C4-2B (cell line): ENCODE measurements at regions not wholly inside any gene's neighbourhood (a gene's known extent, or its start where the extent isn't known, plus 50 kb on each side); places are given as distances from the start of the nearest gene placed in this dataset.

Experiments
- CTCF ChIP-seq: fragments of 450-650 bp; conservative IDR thresholded peaks from 2 replicates; pipeline ENCODE4 v1.5.1; 2017; ENCODE audit warnings: mild to moderate bottlenecking
- ZFX ChIP-seq: fragments of 450-650 bp; IDR thresholded peaks from 2 replicates; pipeline ENCODE4 v1.6.1; 2017

- no peak for TF ChIP-seq CTCF
- TF ChIP-seq ZFX = no peak
Observed at GRCh38 chr4:174023641-174024040, 259.8 kb downstream of the FBXO8 start.
